Activated naive CD8-positive, alpha-beta T cell treated with anti-CD3 and anti-CD28 coated beads, Interleukin-2, amount 50 U/mL, for 24 hours (primary cell): ENCODE measurements at regions not wholly inside any gene's neighbourhood (a gene's known extent, or its start where the extent isn't known, plus 50 kb on each side); places are given as distances from the start of the nearest gene placed in this dataset.

Experiments
- ATAC-seq: fragments of 150-1000 bp; cut with Tn5 transposase; one replicate; pipeline ENCODE4 v1.10.0; 2021
- DNase-seq: peaks from one replicate; pipeline ENCODE4 v3.0.0; 2021
- H3K27ac Mint-ChIP-seq: one replicate; pipeline ENCODE4 v1.8.0; 2021; ENCODE audit warnings: mild to moderate bottlenecking, mixed read lengths
- H3K27me3 Mint-ChIP-seq: one replicate; pipeline ENCODE4 v1.8.0; 2021; ENCODE audit warnings: mixed read lengths
- H3K36me3 Mint-ChIP-seq: one replicate; pipeline ENCODE4 v1.8.0; 2021; ENCODE audit warnings: low read depth, mixed read lengths
- H3K4me1 Mint-ChIP-seq: one replicate; pipeline ENCODE4 v1.8.0; 2021; ENCODE audit warnings: mixed read lengths
- H3K4me3 Mint-ChIP-seq: one replicate; pipeline ENCODE4 v1.8.0; 2021; ENCODE audit warnings: mild to moderate bottlenecking, moderate library complexity, mixed read lengths
- H3K9me3 Mint-ChIP-seq: one replicate; pipeline ENCODE4 v1.8.0; 2021; ENCODE audit warnings: mixed read lengths

GRCh38 chr4:81555489-81555888, 83.8 kb upstream of the RASGEF1B start:
- no peak overlapping the region for H3K4me3 Mint-ChIP-seq
- no peak for DNase-seq
- H3K27me3 Mint-ChIP-seq: no peaks in the 10 kb centered on the region
- peaks cover 3% of the 10 kb centered on the region for H3K36me3 Mint-ChIP-seq
- peaks cover 28% of the 10 kb centered on the region for H3K4me1 Mint-ChIP-seq
- no peak overlapping the region for H3K27ac Mint-ChIP-seq
- no peak for ATAC-seq
- peaks cover 13% of the 10 kb centered on the region for H3K9me3 Mint-ChIP-seq

GRCh38 chr4:81552086-81552485, 80.4 kb upstream of the RASGEF1B start:
- H3K27me3 Mint-ChIP-seq: no peaks in the 10 kb centered on the region
- no peak overlapping the region for H3K4me3 Mint-ChIP-seq

GRCh38 chr4:81550388-81550859, 78.7 kb upstream of the RASGEF1B start:
- no peak for ATAC-seq

More at GRCh38 chr4:81552086-81552485, 80.4 kb upstream of the RASGEF1B start:
- Mint-ChIP-seq H3K36me3 (no peaks in the 10 kb centered on the region), H3K27ac (no peak overlapping the region), H3K4me1 (peaks cover 8% of the 10 kb centered on the region), H3K9me3 (peaks cover 13% of the 10 kb centered on the region)
- no peak for DNase-seq
- ATAC-seq: no peak

GRCh38 chr4:81549984-81550383, 78.3 kb upstream of the RASGEF1B start:
- no peaks in the 10 kb centered on the region for H3K27me3 Mint-ChIP-seq
- H3K4me3 Mint-ChIP-seq: no peak overlapping the region
- H3K36me3 Mint-ChIP-seq: no peaks in the 10 kb centered on the region
- DNase-seq (no peak), ATAC-seq (no peak)
- H3K9me3 Mint-ChIP-seq: peaks cover 13% of the 10 kb centered on the region
- peaks cover 2% of the 10 kb centered on the region for H3K4me1 Mint-ChIP-seq
- H3K27ac Mint-ChIP-seq: no peak overlapping the region

More at GRCh38 chr4:81550388-81550859, 78.7 kb upstream of the RASGEF1B start:
- H3K36me3 Mint-ChIP-seq: no peaks in the 10 kb centered on the region
- DNase-seq: no peak
- peaks cover 5% of the 10 kb centered on the region for H3K4me1 Mint-ChIP-seq
- H3K27ac Mint-ChIP-seq: no peak overlapping the region
- no peak overlapping the region for H3K4me3 Mint-ChIP-seq
- no peaks in the 10 kb centered on the region for H3K27me3 Mint-ChIP-seq
- peaks cover 13% of the 10 kb centered on the region for H3K9me3 Mint-ChIP-seq

- Mint-ChIP-seq H3K36me3 (no peaks in the 10 kb centered on the region), H3K4me3 (no peak overlapping the region), H3K9me3 (peaks cover 21% of the 10 kb centered on the region), H3K27ac (no peak overlapping the region), H3K27me3 (no peaks in the 10 kb centered on the region), H3K4me1 (no peaks in the 10 kb centered on the region)
- DNase-seq (no peak), ATAC-seq (no peak)
These were observed 75.1 kb upstream of the RASGEF1B start for GRCh38 chr4:81546777-81547176.

- DNase-seq: no peak
These were observed 69.6 kb upstream of the RASGEF1B start for GRCh38 chr4:81541161-81541945.

GRCh38 chr4:81538716-81539427, 67.2 kb upstream of the RASGEF1B start:
- Mint-ChIP-seq H3K36me3 (no peaks in the 10 kb centered on the region), H3K9me3 (peaks cover 16% of the 10 kb centered on the region), H3K4me3 (no peak overlapping the region), H3K4me1 (peaks cover 5% of the 10 kb centered on the region), H3K27ac (no peak overlapping the region), H3K27me3 (no peaks in the 10 kb centered on the region)
- no peak for ATAC-seq
- DNase-seq: no peak

More at GRCh38 chr4:81541161-81541945, 69.6 kb upstream of the RASGEF1B start:
- H3K4me1 Mint-ChIP-seq: peaks cover 5% of the 10 kb centered on the region
- no peak overlapping the region for H3K27ac Mint-ChIP-seq
- no peaks in the 10 kb centered on the region for H3K36me3 Mint-ChIP-seq
- no peaks in the 10 kb centered on the region for H3K27me3 Mint-ChIP-seq
- H3K4me3 Mint-ChIP-seq: no peak overlapping the region
- peaks cover 24% of the 10 kb centered on the region for H3K9me3 Mint-ChIP-seq
- no peak for ATAC-seq

GRCh38 chr4:81531410-81531809, 59.7 kb upstream of the RASGEF1B start:
- DNase-seq (no peak), ATAC-seq (no peak)
- Mint-ChIP-seq H3K27me3 (no peaks in the 10 kb centered on the region), H3K36me3 (peaks cover 5% of the 10 kb centered on the region), H3K4me1 (no peaks in the 10 kb centered on the region), H3K27ac (no peak overlapping the region), H3K4me3 (no peak overlapping the region), H3K9me3 (peaks cover 10% of the 10 kb centered on the region)

- H3K36me3 Mint-ChIP-seq: peaks cover 8% of the 10 kb centered on the region
- ATAC-seq: no peak
- H3K27me3 Mint-ChIP-seq: no peaks in the 10 kb centered on the region
- H3K4me1 Mint-ChIP-seq: peaks cover under 1% of the 10 kb centered on the region
- no peak overlapping the region for H3K27ac Mint-ChIP-seq
- no peak overlapping the region for H3K4me3 Mint-ChIP-seq
- peaks cover 18% of the 10 kb centered on the region for H3K9me3 Mint-ChIP-seq
- DNase-seq: no peak
These were observed 57.3 kb upstream of the RASGEF1B start for GRCh38 chr4:81528979-81529378.

GRCh38 chr4:81528200-81528599, 56.5 kb upstream of the RASGEF1B start:
- H3K27ac Mint-ChIP-seq: no peak overlapping the region
- H3K4me3 Mint-ChIP-seq: no peak overlapping the region
- peaks cover 3% of the 10 kb centered on the region for H3K4me1 Mint-ChIP-seq
- H3K27me3 Mint-ChIP-seq: no peaks in the 10 kb centered on the region
- peaks cover 8% of the 10 kb centered on the region for H3K36me3 Mint-ChIP-seq
- peaks cover 18% of the 10 kb centered on the region for H3K9me3 Mint-ChIP-seq
- ATAC-seq: no peak
- DNase-seq: no peak

GRCh38 chr4:81527709-81528108, 56.0 kb upstream of the RASGEF1B start:
- H3K27me3 Mint-ChIP-seq: no peaks in the 10 kb centered on the region
- peaks cover 8% of the 10 kb centered on the region for H3K36me3 Mint-ChIP-seq
- ATAC-seq (no peak), DNase-seq (no peak)
- H3K4me1 Mint-ChIP-seq: peaks cover 5% of the 10 kb centered on the region
- H3K9me3 Mint-ChIP-seq: peaks cover 18% of the 10 kb centered on the region
- no peak overlapping the region for H3K27ac Mint-ChIP-seq
- H3K4me3 Mint-ChIP-seq: no peak overlapping the region

GRCh38 chr4:81527115-81527514, 55.4 kb upstream of the RASGEF1B start:
- Mint-ChIP-seq H3K27me3 (no peaks in the 10 kb centered on the region), H3K9me3 (peaks cover 18% of the 10 kb centered on the region), H3K4me1 (peaks cover 8% of the 10 kb centered on the region), H3K36me3 (peaks cover 8% of the 10 kb centered on the region), H3K4me3 (no peak overlapping the region), H3K27ac (no peak overlapping the region)
- no peak for ATAC-seq
- no peak for DNase-seq

- no peak overlapping the region for H3K4me3 Mint-ChIP-seq
- ATAC-seq: no peak
- no peaks in the 10 kb centered on the region for H3K27me3 Mint-ChIP-seq
- peaks cover 8% of the 10 kb centered on the region for H3K36me3 Mint-ChIP-seq
- no peak overlapping the region for H3K27ac Mint-ChIP-seq
- no peak for DNase-seq
- H3K9me3 Mint-ChIP-seq: peaks cover 18% of the 10 kb centered on the region
- H3K4me1 Mint-ChIP-seq: peaks cover 8% of the 10 kb centered on the region
These were observed 55.0 kb upstream of the RASGEF1B start for GRCh38 chr4:81526706-81527105.

GRCh38 chr4:81523672-81524327, 52.1 kb upstream of the RASGEF1B start:
- Mint-ChIP-seq H3K9me3 (peaks cover 13% of the 10 kb centered on the region), H3K27ac (no peak overlapping the region), H3K4me1 (peaks cover 8% of the 10 kb centered on the region), H3K36me3 (peaks cover 8% of the 10 kb centered on the region), H3K4me3 (no peak overlapping the region), H3K27me3 (no peaks in the 10 kb centered on the region)
- ATAC-seq (peak; percentile 57), DNase-seq (no peak)
